ENCODE measurements at regions not wholly inside any gene's neighbourhood (a gene's known extent, or its start where the extent isn't known, plus 50 kb on each side); places are given as distances from the start of the nearest gene placed in this dataset.
A peak's percentile ranks its signal among the peaks of the same experiment; 100 is the strongest.

DNA sequence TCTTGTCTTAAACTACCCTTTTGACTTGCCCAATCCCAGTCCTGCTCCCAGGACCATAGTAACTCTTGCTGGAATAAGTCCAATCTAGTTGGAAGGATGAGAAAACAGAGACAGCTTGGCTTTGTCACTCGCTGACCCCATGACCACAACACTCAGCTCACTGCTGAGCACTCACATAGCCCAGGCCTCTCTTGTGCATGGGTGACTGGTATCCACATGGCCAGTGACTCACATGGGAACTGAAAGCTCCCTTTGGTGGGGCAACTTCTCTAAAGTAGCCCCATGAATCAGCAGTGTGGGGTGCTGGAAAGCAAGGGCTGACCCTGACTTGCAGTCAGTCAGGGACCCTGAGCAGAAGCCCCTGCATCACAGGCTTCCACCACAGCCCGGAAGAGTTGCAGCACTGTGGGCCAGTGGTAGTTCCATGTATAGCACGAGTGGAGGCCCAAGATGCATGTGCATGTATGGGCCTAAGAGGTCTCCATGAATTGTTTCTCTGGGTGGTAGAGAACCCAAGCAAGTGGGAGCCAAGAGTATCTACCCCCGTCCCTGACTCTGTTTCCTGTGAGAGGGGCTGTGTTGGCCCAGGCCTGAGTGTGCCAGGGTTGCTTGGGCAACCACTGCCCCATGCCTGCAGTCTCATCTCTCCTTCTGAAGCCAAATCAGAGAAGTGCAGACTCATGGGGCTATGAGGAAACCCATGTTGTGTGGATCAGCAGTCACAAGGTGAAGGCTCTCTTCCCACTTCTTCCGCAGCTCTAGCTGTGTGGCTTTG is 62.1 kb upstream of the XCR1 start:
- no peak for DNase-seq (ENCODE audit: low spot score)

DNA sequence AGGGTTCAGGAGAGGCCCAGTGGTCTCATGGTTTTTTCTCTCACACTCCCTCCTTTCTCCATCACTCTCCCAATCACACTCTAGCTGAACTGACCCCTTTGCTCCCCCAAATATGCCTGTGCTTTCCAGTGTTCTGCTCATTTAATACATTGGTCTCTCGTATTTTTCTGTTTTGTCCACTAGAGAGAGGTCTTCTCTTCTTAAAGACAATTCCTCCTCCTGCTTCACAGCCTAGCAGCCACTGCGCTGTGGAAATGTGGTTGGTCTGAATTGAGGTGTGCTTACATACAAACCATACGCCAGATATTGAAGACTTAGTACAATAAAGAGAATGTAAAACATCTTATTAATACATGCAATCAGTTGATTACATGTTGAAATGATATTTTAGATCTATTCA is 60.6 kb upstream of the XCR1 start:
- no peak for DNase-seq (ENCODE audit: low spot score)

DNA sequence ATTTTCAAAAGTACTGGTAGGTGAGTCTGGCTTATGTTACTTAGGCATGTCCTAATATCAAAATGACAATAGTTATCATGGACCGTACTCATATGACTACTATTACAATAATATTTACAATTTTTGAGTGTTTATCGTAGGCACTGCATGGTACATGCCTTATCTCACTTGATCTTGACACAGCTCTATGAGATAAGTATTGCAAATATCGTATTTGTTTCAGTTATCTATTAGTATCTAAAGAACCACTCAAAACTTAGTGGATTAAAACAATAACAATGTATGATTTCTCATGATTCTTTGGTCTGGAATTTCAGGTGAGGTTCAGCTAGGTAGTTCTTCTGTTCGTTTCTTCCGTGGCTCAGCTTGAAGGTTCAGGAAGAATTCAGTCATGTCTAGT is 59.7 kb upstream of the XCR1 start:
- DNase-seq (ENCODE audit: low spot score) = no peak

DNA sequence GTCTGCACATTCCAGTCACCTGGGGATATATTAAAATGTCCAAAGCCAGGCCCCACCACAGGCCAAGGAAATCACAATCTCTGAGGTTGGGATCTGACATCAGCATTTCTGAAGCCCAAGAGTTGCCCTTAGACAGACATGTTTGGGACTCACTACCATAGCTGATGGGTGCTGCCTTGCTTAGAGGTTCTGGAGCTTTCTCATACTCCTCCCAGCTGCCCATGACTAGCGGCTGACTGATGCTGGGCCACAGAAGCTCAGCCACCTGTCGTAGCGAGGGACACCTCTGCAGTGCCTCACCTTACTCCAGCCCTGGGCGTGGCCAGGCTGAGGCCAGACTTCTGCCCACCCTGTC is 58.8 kb upstream of the XCR1 start:
- no peak for DNase-seq (ENCODE audit: low spot score)

DNA sequence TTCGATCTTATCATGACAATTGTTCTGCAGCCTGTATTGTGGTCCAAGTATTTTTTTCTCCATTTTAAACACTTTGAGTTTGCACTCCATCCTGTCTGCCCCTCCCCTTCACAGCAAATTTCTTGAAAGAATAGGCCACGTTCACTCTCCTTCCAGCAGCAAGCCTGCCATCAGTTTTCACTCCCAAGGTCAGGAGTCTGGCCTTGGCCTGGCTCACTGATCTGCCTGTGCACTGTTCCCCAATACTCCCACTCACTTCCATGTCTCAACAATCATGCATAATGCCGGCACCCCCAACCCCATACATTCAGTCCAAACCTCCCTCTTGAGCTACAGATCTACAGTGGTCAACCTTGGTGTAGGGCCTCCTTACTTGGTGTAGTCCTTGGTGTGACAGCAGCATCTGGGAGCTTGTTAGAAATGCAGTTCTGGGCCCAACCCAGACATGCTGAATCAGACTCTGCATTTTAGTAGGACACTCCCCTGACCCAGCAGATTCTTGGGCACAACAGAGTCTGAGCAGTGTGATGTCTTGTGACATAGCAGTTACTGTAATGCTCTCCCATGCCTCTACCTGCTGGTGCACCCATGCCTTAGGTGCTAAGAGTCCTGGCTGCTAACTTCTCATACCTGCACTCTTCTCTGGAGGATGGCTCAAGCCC is 58.3 kb upstream of the XCR1 start:
- no peak for DNase-seq (ENCODE audit: low spot score)

DNA sequence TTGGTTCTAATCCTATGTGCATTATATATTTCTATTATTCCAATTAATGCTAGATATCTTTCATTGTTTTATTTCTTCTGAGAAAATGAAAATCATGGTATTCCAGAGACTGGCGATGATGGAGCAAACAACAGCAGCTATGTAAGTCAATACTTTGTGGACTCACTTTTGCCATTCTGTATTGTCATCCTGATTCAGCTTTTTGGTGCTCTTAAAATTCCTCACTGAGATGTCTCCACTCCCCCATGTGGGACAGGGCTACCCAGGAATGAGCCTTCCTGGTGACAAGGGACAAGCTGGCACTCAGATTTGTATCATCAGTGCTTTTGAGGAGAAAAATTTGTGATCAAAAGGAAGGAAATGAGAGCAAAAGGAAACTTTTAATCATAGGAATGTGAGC is 56.7 kb upstream of the XCR1 start:
- DNase-seq (ENCODE audit: low spot score) = no peak

DNA sequence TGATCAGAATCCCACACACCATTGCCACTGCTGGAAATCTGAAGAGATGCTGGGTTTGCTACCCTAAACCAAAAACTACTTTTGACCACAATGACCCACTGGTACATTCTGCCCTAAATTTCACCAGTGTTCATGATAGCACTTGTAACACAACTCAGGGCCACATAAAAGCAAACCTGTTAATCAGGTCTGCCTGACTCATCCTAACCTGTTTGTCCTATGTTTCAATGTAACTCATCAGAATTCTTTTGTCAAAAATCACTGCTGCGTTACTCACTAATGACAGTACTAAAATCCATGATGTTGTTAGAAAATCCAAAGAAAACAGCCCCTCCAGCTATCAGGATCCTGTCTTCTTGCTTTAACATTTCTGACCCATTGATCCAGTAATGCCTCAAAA is 55.6 kb upstream of the XCR1 start:
- DNase-seq (ENCODE audit: low spot score) = no peak

DNA sequence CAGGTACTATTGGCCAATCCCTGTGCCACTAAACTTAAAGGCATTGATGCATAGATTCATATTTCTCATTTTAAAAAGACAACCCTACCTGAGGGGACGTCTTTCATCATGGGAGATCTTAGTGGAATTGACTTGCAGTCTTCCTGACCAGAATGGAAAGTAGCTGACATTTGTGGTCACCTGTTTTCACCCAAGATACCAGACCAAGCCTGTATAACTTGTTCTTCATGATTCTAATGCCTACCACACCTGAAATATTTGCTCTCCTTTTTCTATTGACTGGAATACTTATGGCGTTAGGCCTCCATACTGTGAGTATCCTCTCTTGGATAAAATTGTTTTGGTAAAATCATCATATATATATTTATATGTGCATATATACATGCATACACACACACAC is 54.7 kb upstream of the XCR1 start:
- no peak for DNase-seq (ENCODE audit: low spot score)

DNA sequence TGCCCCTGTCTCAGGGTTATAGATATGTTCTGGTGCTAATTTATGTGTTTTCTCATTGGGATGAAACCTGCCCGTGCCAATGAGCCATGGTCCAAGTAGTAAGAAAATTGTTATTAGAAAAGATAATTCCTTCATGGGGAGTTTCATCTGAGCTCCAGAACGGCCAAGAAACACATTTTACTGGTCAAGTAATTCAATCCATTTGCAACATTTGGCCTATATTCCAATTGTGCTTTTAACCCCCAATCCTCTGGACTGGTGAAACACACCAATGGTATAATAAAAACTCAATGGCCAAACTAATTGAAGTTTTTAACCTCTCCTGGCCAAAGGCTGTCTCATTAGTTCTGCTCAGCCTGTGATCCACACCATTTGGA is 53.7 kb upstream of the XCR1 start:
- DNase-seq (ENCODE audit: low spot score) = no peak

DNA sequence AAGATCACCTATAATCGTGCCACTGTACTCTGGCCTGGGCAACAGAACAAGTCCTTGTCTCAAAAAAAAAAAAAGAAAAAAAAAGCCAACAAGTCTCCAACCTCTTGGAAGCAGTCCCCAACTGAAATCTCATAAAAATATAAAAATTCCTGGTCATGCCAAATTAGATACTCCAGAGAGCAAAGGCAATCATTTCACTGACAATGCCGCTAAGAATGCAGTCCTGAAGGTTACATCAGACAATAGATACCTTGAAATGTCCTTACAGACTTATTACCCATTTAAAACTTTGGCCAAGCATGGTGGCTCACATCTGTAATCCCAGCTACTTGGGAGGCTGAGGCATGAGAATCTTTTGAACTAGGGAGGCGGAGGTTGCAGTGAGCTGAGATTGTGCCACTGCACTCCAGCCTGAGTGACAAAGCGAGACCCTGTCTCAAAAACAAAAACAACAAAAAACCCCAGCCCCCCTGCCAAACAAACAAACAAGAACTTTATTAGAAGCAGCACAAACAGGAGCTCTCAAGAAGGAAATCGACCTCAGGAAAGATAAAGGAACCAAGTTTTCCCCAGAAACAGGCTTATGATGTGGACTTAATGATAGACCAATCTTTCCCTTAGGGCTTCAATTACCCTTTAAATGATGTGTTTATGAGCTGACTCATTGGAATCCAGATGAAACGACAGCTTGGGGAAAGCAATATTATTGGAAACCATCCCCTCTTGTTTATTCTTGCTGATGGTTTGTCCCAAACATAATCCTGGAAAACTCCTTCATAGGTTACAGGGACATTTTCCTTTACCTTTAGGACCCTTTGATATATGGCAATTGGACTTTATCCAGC is 53.1 kb upstream of the XCR1 start:
- no peak for DNase-seq (ENCODE audit: low spot score)

DNA sequence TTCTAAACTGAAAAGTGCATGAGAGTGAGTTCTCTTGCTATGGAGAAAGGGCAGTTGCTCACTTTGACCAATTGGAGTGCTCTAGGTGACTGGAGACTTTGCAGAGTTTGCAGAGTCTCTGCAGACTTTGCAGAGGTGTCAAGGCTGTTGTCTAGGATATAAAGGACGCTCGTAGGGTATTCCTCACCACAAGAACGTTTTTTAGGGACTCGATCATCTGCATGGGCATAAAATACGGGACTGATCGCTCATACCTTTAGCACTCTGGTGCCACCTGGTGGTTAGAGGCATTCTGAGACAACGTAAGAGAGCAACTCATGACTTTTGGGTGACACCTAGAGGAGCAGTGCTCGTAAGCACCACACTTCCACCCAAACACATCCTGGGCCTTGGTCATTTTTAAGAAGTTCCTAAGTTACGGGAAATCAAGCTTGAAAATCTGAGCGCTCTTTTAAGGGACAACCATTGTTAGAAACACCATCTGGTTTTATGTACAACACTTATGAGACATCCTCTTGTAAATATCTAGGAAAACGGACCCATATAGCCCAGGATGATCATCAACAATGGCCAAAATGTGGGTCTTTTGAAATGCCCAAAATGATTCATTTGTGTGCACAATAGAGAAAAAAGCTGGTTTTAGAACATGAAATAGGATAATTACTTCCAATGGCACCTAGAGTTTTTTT is 51.6 kb upstream of the XCR1 start:
- peak; percentile 59 for DNase-seq (ENCODE audit: low spot score)

Measured in HuH-7 (cell line).